CD4-positive, CD25-positive, alpha-beta regulatory T cell (primary cell): ENCODE measurements at regions not wholly inside any gene's neighbourhood (a gene's known extent, or its start where the extent isn't known, plus 50 kb on each side); places are given as distances from the start of the nearest gene placed in this dataset.
A peak's percentile ranks its signal among the peaks of the same experiment; 100 is the strongest.

Source experiments
- ATAC-seq, 2 donors: fragments of 150-1000 bp; cut with Tn5 transposase; one replicate each; pipeline ENCODE4 v1.10.0; 2021; ENCODE audit warnings: low read depth in 2 of 2, moderate number of reproducible peaks in 2 of 2, moderate library complexity in 1 of 2
- DNase-seq, 3 donors: peaks; one replicate each; pipeline versions ENCODE4 v3.0.0 to v3.0.0-alpha.2; 2012 to 2022; ENCODE audit warnings: mixed read lengths in 1 of 3
- H3K27ac ChIP-seq: one replicate; pipeline ENCODE4 v1.7.0; 2013; ENCODE audit warnings: mild to moderate bottlenecking, low read length; ENCODE audit not compliant: insufficient read depth, poor library complexity, severe bottlenecking
- H3K27me3 ChIP-seq: one replicate; pipeline ENCODE4 v1.7.0; 2013; ENCODE audit warnings: low read length; ENCODE audit not compliant: control insufficient read depth, insufficient read depth
- H3K36me3 ChIP-seq: one replicate; pipeline ENCODE4 v1.7.0; 2013; ENCODE audit warnings: mild to moderate bottlenecking, low read length, moderate library complexity; ENCODE audit not compliant: control insufficient read depth, insufficient read depth
- H3K4me1 ChIP-seq: 2 replicates; pipeline ENCODE4 v1.7.0; 2013; ENCODE audit warnings: mild to moderate bottlenecking, low read length; ENCODE audit not compliant: insufficient read depth, control insufficient read depth, poor library complexity, severe bottlenecking
- H3K4me3 ChIP-seq: one replicate; pipeline ENCODE4 v1.7.0; 2013; ENCODE audit warnings: low read depth, mild to moderate bottlenecking, low read length, moderate library complexity
- H3K9me3 ChIP-seq, 2 experiments: 1 replicate in 1 of 2; 2 replicates in 1 of 2; pipeline ENCODE4 v1.7.0; 2013; ENCODE audit warnings: low read length in 2 of 2, mild to moderate bottlenecking in 1 of 2, moderate library complexity in 1 of 2; ENCODE audit not compliant: control insufficient read depth in 2 of 2
- H3K27ac Mint-ChIP-seq, 3 donors: one replicate each; pipeline ENCODE4 v1.8.0; 2020 to 2022; ENCODE audit warnings: mild to moderate bottlenecking in 3 of 3, mixed read lengths in 3 of 3, moderate library complexity in 2 of 3
- H3K27me3 Mint-ChIP-seq: one replicate; pipeline ENCODE4 v1.8.0; 2022; ENCODE audit warnings: mild to moderate bottlenecking, mixed read lengths
- H3K36me3 Mint-ChIP-seq: one replicate; pipeline ENCODE4 v1.8.0; 2020; ENCODE audit warnings: mixed read lengths
- H3K4me1 Mint-ChIP-seq, 4 donors: one replicate each; pipeline ENCODE4 v1.8.0; 2020 to 2022; ENCODE audit warnings: mixed read lengths in 4 of 4, mild to moderate bottlenecking in 1 of 4
- H3K4me3 Mint-ChIP-seq, 4 donors: one replicate each; pipeline ENCODE4 v1.8.0; 2020 to 2022; ENCODE audit warnings: mild to moderate bottlenecking in 4 of 4, mixed read lengths in 4 of 4, moderate library complexity in 3 of 4
- H3K9me3 Mint-ChIP-seq, 7 donors: one replicate each; pipeline ENCODE4 v1.8.0; 2020 to 2022; ENCODE audit warnings: mixed read lengths in 7 of 7, mild to moderate bottlenecking in 3 of 7, moderate library complexity in 2 of 7

GRCh38 chr6:43914272-43915147 is 144.5 kb downstream of the VEGFA start:
- Mint-ChIP-seq H3K4me1 (no peaks in the 10 kb centered on the region), H3K27me3 (peaks cover 3% of the 10 kb centered on the region), H3K9me3 (no peaks in the 10 kb centered on the region), H3K4me3 (no peak overlapping the region), H3K27ac (no peak overlapping the region), H3K36me3 (no peaks in the 10 kb centered on the region)
- no peak for ATAC-seq
- Histone ChIP-seq H3K27me3 (no peaks in the 10 kb centered on the region), H3K36me3 (no peaks in the 10 kb centered on the region), H3K4me3 (no peak overlapping the region), H3K9me3 (no peaks in the 10 kb centered on the region), H3K27ac (no peak overlapping the region), H3K4me1 (no peaks in the 10 kb centered on the region)
- no peak for DNase-seq

GRCh38 chr6:43913375-43914271 is 143.6 kb downstream of the VEGFA start:
- ATAC-seq (no peak), DNase-seq (no peak)
- Histone ChIP-seq H3K27me3 (no peaks in the 10 kb centered on the region), H3K36me3 (no peaks in the 10 kb centered on the region), H3K27ac (no peak overlapping the region), H3K4me3 (no peak overlapping the region), H3K9me3 (no peaks in the 10 kb centered on the region), H3K4me1 (no peaks in the 10 kb centered on the region)
- peak overlapping the region in 1 of 3 donors; percentile 49 for H3K27ac Mint-ChIP-seq
- H3K4me1 Mint-ChIP-seq, result no peaks in the 10 kb centered on the region
- peaks cover 6% of the 10 kb centered on the region for H3K27me3 Mint-ChIP-seq
- H3K9me3 Mint-ChIP-seq, result no peaks in the 10 kb centered on the region
- H3K4me3 Mint-ChIP-seq, result no peak overlapping the region
- no peaks in the 10 kb centered on the region for H3K36me3 Mint-ChIP-seq

GRCh38 chr6:43912598-43913371 is 142.8 kb downstream of the VEGFA start:
- Mint-ChIP-seq H3K36me3 (no peaks in the 10 kb centered on the region), H3K27me3 (peaks cover 9% of the 10 kb centered on the region), H3K4me1 (no peaks in the 10 kb centered on the region), H3K9me3 (no peaks in the 10 kb centered on the region), H3K27ac (no peak overlapping the region), H3K4me3 (no peak overlapping the region)
- no peak overlapping the region for H3K27ac ChIP-seq
- H3K27me3 ChIP-seq, result no peaks in the 10 kb centered on the region
- H3K9me3 ChIP-seq, result no peaks in the 10 kb centered on the region
- ATAC-seq (no peak), DNase-seq (no peak)
- H3K4me1 ChIP-seq, result no peaks in the 10 kb centered on the region
- H3K4me3 ChIP-seq, result no peak overlapping the region
- no peaks in the 10 kb centered on the region for H3K36me3 ChIP-seq

GRCh38 chr6:43912116-43912577 is 142.1 kb downstream of the VEGFA start:
- no peaks in the 10 kb centered on the region for H3K9me3 Mint-ChIP-seq
- Histone ChIP-seq H3K27ac (no peak overlapping the region), H3K27me3 (no peaks in the 10 kb centered on the region), H3K4me3 (no peak overlapping the region), H3K9me3 (no peaks in the 10 kb centered on the region), H3K4me1 (no peaks in the 10 kb centered on the region), H3K36me3 (no peaks in the 10 kb centered on the region)
- no peak overlapping the region for H3K27ac Mint-ChIP-seq
- DNase-seq (no peak), ATAC-seq (no peak)
- H3K36me3 Mint-ChIP-seq, result no peaks in the 10 kb centered on the region
- H3K4me1 Mint-ChIP-seq, result no peaks in the 10 kb centered on the region
- peaks cover 16% of the 10 kb centered on the region for H3K27me3 Mint-ChIP-seq
- H3K4me3 Mint-ChIP-seq, result no peak overlapping the region

- Histone ChIP-seq H3K27ac (no peak overlapping the region), H3K27me3 (no peaks in the 10 kb centered on the region), H3K9me3 (no peaks in the 10 kb centered on the region), H3K4me1 (no peaks in the 10 kb centered on the region), H3K4me3 (no peak overlapping the region), H3K36me3 (no peaks in the 10 kb centered on the region)
- ATAC-seq (no peak), DNase-seq (no peak)
- Mint-ChIP-seq H3K27me3 (peaks cover 16% of the 10 kb centered on the region), H3K27ac (no peak overlapping the region), H3K4me3 (no peak overlapping the region), H3K9me3 (no peaks in the 10 kb centered on the region), H3K4me1 (no peaks in the 10 kb centered on the region), H3K36me3 (no peaks in the 10 kb centered on the region)
Measured at GRCh38 chr6:43911354-43912115, 141.5 kb downstream of the VEGFA start.

GRCh38 chr6:43910638-43911353 is 140.8 kb downstream of the VEGFA start:
- Mint-ChIP-seq H3K4me3 (no peak overlapping the region), H3K9me3 (no peaks in the 10 kb centered on the region), H3K4me1 (no peaks in the 10 kb centered on the region), H3K36me3 (no peaks in the 10 kb centered on the region), H3K27me3 (peaks cover 16% of the 10 kb centered on the region), H3K27ac (no peak overlapping the region)
- DNase-seq, result no peak
- no peak overlapping the region for H3K4me3 ChIP-seq
- ATAC-seq, result no peak
- H3K9me3 ChIP-seq, result no peaks in the 10 kb centered on the region
- H3K27me3 ChIP-seq, result no peaks in the 10 kb centered on the region
- H3K4me1 ChIP-seq, result no peaks in the 10 kb centered on the region
- H3K27ac ChIP-seq, result no peak overlapping the region
- no peaks in the 10 kb centered on the region for H3K36me3 ChIP-seq
